K562 (cell line): ENCODE measurements at regions not wholly inside any gene's neighbourhood (a gene's known extent, or its start where the extent isn't known, plus 50 kb on each side); places are given as distances from the start of the nearest gene placed in this dataset.

Experiments used
- ATAC-seq: fragments of 200-7000 bp; cut with Tn5 transposase; 3 replicates; pipeline ENCODE4 v1.9.1; 2020; ENCODE audit warnings: moderate library complexity
- BruUV-seq: library from RNA; stranded (reverse); fragments of 400-500 nt; replicated peaks from 2 replicates; lab custom pipeline; 2021; lab: Mats Ljungman, UMichigan
- CTCF ChIA-PET: fragments of 300-600 bp; formaldehyde crosslinking; extraction: SDS; loops from one replicate; lab custom pipeline; 2021; ENCODE audit warnings: low intra/inter-chr PET ratio; lab: Yijun Ruan, JAX
- POLR2A ChIA-PET: fragments of 300-600, 350-650 bp; sonication (Branson Sonifier 250); formaldehyde crosslinking; extraction: SDS; loops from one replicate; lab custom pipeline; 2021; ENCODE audit warnings: antibody characterized with exemption, inconsistent platforms; lab: Yijun Ruan, JAX
- DNase-seq, 4 experiments: peaks; one replicate each; pipeline versions ENCODE4 v3.0.0 to v3.0.0-alpha.2; 2011 to 2018; ENCODE audit warnings: low spot score in 3 of 4, mixed read lengths in 3 of 4; ENCODE audit errors: extremely low read depth in 1 of 4
- FAIRE-seq: peaks from 2 replicates; lab custom pipeline; 2011; peaks lifted over from hg19 to GRCh38; lab: Jason Lieb, UNC
- H2AFZ ChIP-seq: 2 replicates; pipeline ENCODE4 v1.6.0; 2011; ENCODE audit warnings: low read depth, low read length, control low read depth, inconsistent platforms
- H3K27ac ChIP-seq: fragments of 200-600 bp; 3 replicates; pipeline ENCODE4 v1.8.0; 2011; ENCODE audit warnings: low read depth, mild to moderate bottlenecking, control low read depth, inconsistent platforms, low read length, moderate library complexity, mixed read lengths; ENCODE audit errors: extremely low read depth
- H3K27me3 ChIP-seq, 2 experiments: fragments of 300-600 bp in 1 of 2; 2 replicates in 1 of 2; 3 replicates in 1 of 2; pipeline versions ENCODE4 v1.6.0 to v1.8.0; 2011; ENCODE audit warnings: inconsistent platforms in 2 of 2, low read length in 2 of 2, mild to moderate bottlenecking in 1 of 2, mixed read lengths in 1 of 2, moderate library complexity in 1 of 2; ENCODE audit not compliant: control insufficient read depth in 2 of 2, insufficient read depth in 2 of 2
- H3K36me3 ChIP-seq: fragments of 300-600 bp; 3 replicates; pipeline ENCODE4 v1.8.0; 2011; ENCODE audit warnings: mild to moderate bottlenecking, low read length, inconsistent platforms; ENCODE audit not compliant: control insufficient read depth, insufficient read depth
- H3K4me1 ChIP-seq, 2 experiments: fragments of 200-600 bp in 1 of 2; replicated peaks in 1 of 2; 2 replicates in 1 of 2; 3 replicates in 1 of 2; pipeline versions ENCODE4 v1.5.1 to v1.8.0; 2011; ENCODE audit warnings: inconsistent platforms in 2 of 2, low read length in 2 of 2, mild to moderate bottlenecking in 1 of 2, mixed read lengths in 1 of 2, moderate library complexity in 1 of 2; ENCODE audit not compliant: control insufficient read depth in 2 of 2, insufficient read depth in 2 of 2
- H3K4me2 ChIP-seq: 2 replicates; pipeline ENCODE4 v1.6.1; 2011; ENCODE audit warnings: low read length, control low read depth, inconsistent platforms, mixed read lengths; ENCODE audit not compliant: insufficient read depth
- H3K4me3 ChIP-seq: fragments of 200-600 bp; sonication (generic), shearing (Covaris generic); 2 replicates; pipeline ENCODE4 v1.5.1; 2016; ENCODE audit warnings: control low read depth, inconsistent platforms
- H3K79me2 ChIP-seq: fragments of 200-600 bp; 3 replicates; pipeline ENCODE4 v1.8.0; 2011; ENCODE audit warnings: low read length, inconsistent platforms; ENCODE audit not compliant: control insufficient read depth, insufficient read depth
- H3K9ac ChIP-seq, 2 experiments: 2 replicates each; pipeline versions ENCODE4 v1.6.0 to v1.6.1; 2011; ENCODE audit warnings: low read depth in 2 of 2, low read length in 2 of 2, control low read depth in 1 of 2, inconsistent platforms in 1 of 2, mild to moderate bottlenecking in 1 of 2, mixed read lengths in 1 of 2; ENCODE audit not compliant: insufficient read depth in 1 of 2
- H3K9me1 ChIP-seq: one replicate; pipeline ENCODE4 v1.6.0; 2011; ENCODE audit warnings: inconsistent platforms, mild to moderate bottlenecking, low read length, moderate library complexity; ENCODE audit not compliant: control insufficient read depth, insufficient read depth
- H3K9me3 ChIP-seq: replicated peaks from 2 replicates; pipeline ENCODE4 v1.5.1; 2011; ENCODE audit warnings: low read depth, low read length, inconsistent platforms; ENCODE audit not compliant: control insufficient read depth, insufficient read depth
- H4K20me1 ChIP-seq: replicated peaks from 2 replicates; pipeline ENCODE4 v1.6.1; 2011; ENCODE audit warnings: low read length, inconsistent platforms, mixed read lengths; ENCODE audit not compliant: control insufficient read depth, insufficient read depth
- BCLAF1 ChIP-seq, 2 experiments: fragments of 450-650 bp in 1 of 2; IDR thresholded peaks; 2 replicates each; pipeline ENCODE4 v1.6.1; 2011 to 2017; ENCODE audit warnings: low read depth in 2 of 2, antibody characterized with exemption in 1 of 2, borderline replicate concordance in 1 of 2, low read length in 1 of 2, mild to moderate bottlenecking in 1 of 2, mixed read lengths in 1 of 2; ENCODE audit not compliant: control insufficient read depth in 1 of 2
- BMI1 ChIP-seq: fragments of 150-350 bp; IDR thresholded peaks from 2 replicates; pipeline ENCODE4 v1.6.1; 2014; ENCODE audit warnings: low read length
- FOXA3 ChIP-seq, 2 experiments: fragments of 450-650 bp in 1 of 2; sonication (generic) in 1 of 2; formaldehyde crosslinking; IDR thresholded peaks in 1 of 2; conservative IDR thresholded peaks in 1 of 2; 2 replicates each; pipeline versions ENCODE4 v1.4.0 to v1.8.0; 2020 to 2022; ENCODE audit warnings: mild to moderate bottlenecking in 2 of 2, missing genetic modification reagents in 1 of 2
- FUS ChIP-seq: fragments of 200-400 bp; formaldehyde crosslinking; optimal IDR thresholded peaks from 2 replicates; pipeline ENCODE3; 2017; ENCODE audit warnings: low read depth, low read length
- L3MBTL2 ChIP-seq: fragments of 450-650 bp; IDR thresholded peaks from 2 replicates; pipeline ENCODE4 v1.6.1; 2016; ENCODE audit warnings: mild to moderate bottlenecking, moderate library complexity
- LEF1 ChIP-seq: fragments of 450-650 bp; IDR thresholded peaks from 2 replicates; pipeline ENCODE4 v1.6.1; 2016; ENCODE audit warnings: mild to moderate bottlenecking
- NCOA2 ChIP-seq, 2 experiments: fragments of 450-650 bp; IDR thresholded peaks; 2 replicates each; pipeline ENCODE4 v1.6.1; 2018; ENCODE audit warnings: mild to moderate bottlenecking in 2 of 2, moderate library complexity in 1 of 2; ENCODE audit not compliant: partially characterized antibody in 2 of 2
- SAFB2 ChIP-seq: fragments of 200-400 bp; formaldehyde crosslinking; IDR thresholded peaks from 2 replicates; pipeline ENCODE4 v1.6.1; 2018; ENCODE audit warnings: borderline replicate concordance, low read length, low read depth, moderate library complexity; ENCODE audit not compliant: severe bottlenecking
- SUPT5H ChIP-seq: fragments of 450-650 bp; IDR thresholded peaks from 2 replicates; pipeline ENCODE4 v1.6.1; 2016
- TARDBP ChIP-seq: fragments of 450-650 bp; IDR thresholded peaks from 2 replicates; pipeline ENCODE4 v1.6.1; 2016
- TBL1XR1 ChIP-seq, 2 experiments: IDR thresholded peaks; 2 replicates each; pipeline ENCODE4 v1.6.1; 2012; ENCODE audit warnings: improper control_type of control experiment in 2 of 2, low read length in 2 of 2, mild to moderate bottlenecking in 1 of 2
- TFAM ChIP-seq: fragments of 250-450 bp; sonication (Bioruptor Pico); conservative IDR thresholded peaks from 2 replicates; pipeline ENCODE4 v1.5.0; 2021; ENCODE audit warnings: mild to moderate bottlenecking, moderate library complexity
- ZNF282 ChIP-seq: sonication (generic); formaldehyde crosslinking; IDR thresholded peaks from 2 replicates; pipeline ENCODE4 v1.8.1; 2023; ENCODE audit warnings: missing genetic modification reagents
- ZNF311 ChIP-seq: fragments of 250-450 bp; sonication (Bioruptor Pico); IDR thresholded peaks from 2 replicates; pipeline ENCODE4 v1.4.0; 2020; ENCODE audit warnings: mild to moderate bottlenecking, moderate library complexity
- ZNF512 ChIP-seq: IDR thresholded peaks from 2 replicates; pipeline ENCODE4 v1.6.1; 2016; ENCODE audit warnings: missing genetic modification characterization, missing compliant biosample characterization
- ZNF551 ChIP-seq: fragments of 250-450 bp; sonication (Bioruptor Pico); IDR thresholded peaks from 2 replicates; pipeline ENCODE4 v1.5.0; 2021; ENCODE audit warnings: mild to moderate bottlenecking, moderate library complexity
- ZZZ3 ChIP-seq: fragments of 450-650 bp; IDR thresholded peaks from 2 replicates; pipeline ENCODE4 v1.6.1; 2016; ENCODE audit warnings: antibody characterized with exemption, mild to moderate bottlenecking, moderate library complexity
- WGBS: fragments of 100-300 bp; shearing (Covaris generic); methylation state at CpG from one replicate; pipeline ENCODE4 v1.1.6; 2016; ENCODE audit warnings: low coverage, mixed read lengths; ENCODE audit not compliant: insufficient coverage; ENCODE audit errors: missing lambda C conversion rate; 5-methylcytosine and 5-hydroxymethylcytosine counted together
- in situ Hi-C: fragments of 300-500 bp; cut with MboI; formaldehyde crosslinking; loops from 4 replicates; pipeline ENCODE4 v1.15.0; 2018; ENCODE audit warnings: inconsistent platforms, mixed read lengths
- intact Hi-C: fragments of 100-400 bp; cut with micrococcal nuclease; formaldehyde crosslinking; loops from 2 replicates; pipeline ENCODE4 v1.14.2; 2022

- Histone ChIP-seq H3K36me3 (no peaks in the 10 kb centered on the region), H3K9me3 (no peaks in the 10 kb centered on the region), H3K27ac (no peak overlapping the region), H3K9ac (no peak overlapping the region), H3K4me3 (no peak overlapping the region), H3K4me1 (peaks cover 8 to 12% of the 10 kb centered on the region in 2 experiments; a peak in 3 of 5 replicates), H4K20me1 (no peaks in the 10 kb centered on the region)
- no peak for DNase-seq
- FAIRE-seq = no peak
- POLR2A ChIA-PET = no interaction called here
- TF ChIP-seq ZZZ3 = no peak
- TF ChIP-seq TBL1XR1 (IDR thresholded peaks at IDR 0.05; ENCODE audit: low read length in 2 of 2) = no peak
- no peak for TF ChIP-seq SAFB2
- TF ChIP-seq ZNF551 (CRISPR knock-in tag) = no peak
- no peak for TF ChIP-seq LEF1
- no peak for TF ChIP-seq TFAM (CRISPR knock-in tag)
- no peak for TF ChIP-seq BMI1
- no peak for TF ChIP-seq SUPT5H
- TF ChIP-seq ZNF311 = no peak
- no peak for TF ChIP-seq TARDBP
- no peak for TF ChIP-seq FOXA3 (CRISPR knock-in tag; conservative IDR thresholded peaks at IDR 0.05 in 1 of 2, IDR thresholded peaks at IDR 0.05 in 1 of 2)
- no peak for TF ChIP-seq NCOA2 (IDR thresholded peaks at IDR 0.05; ENCODE audit: partially characterized antibody in 2 of 2)
- no peak for TF ChIP-seq ZNF512 (tag)
- TF ChIP-seq ZNF282 (CRISPR knock-in tag) = no peak
- TF ChIP-seq BCLAF1 (IDR thresholded peaks at IDR 0.05; ENCODE audit: borderline replicate concordance in 1 of 2, control insufficient read depth in 1 of 2, low read depth in 2 of 2, low read length in 1 of 2) = no peak
- no peak for TF ChIP-seq L3MBTL2
- TF ChIP-seq FUS = no peak
- TF ChIP-seq, all 486 proteins: peak for 0
- no peak for ATAC-seq
- H3K27me3 ChIP-seq = peaks cover 0 to 6% of the 10 kb centered on the region in 2 experiments; a peak in 1 of 5 replicates
- in situ Hi-C loops = no loop called here
- H2AFZ ChIP-seq = no peak overlapping the region
- intact Hi-C loops = no loop called here
- CTCF ChIA-PET = no interaction called here
- WGBS = 0% methylated on average over 2 of the region's 3 CpGs
- H3K79me2 ChIP-seq = no peaks in the 10 kb centered on the region
- BruUV-seq = no TSS peak
- H3K4me2 ChIP-seq = no peak overlapping the region
- H3K9me1 ChIP-seq = no peaks in the 10 kb centered on the region
Measured at GRCh38 chr9:91116211-91116610, 245.5 kb downstream of the AUH start.
